ENCODE measurements at regions not wholly inside any gene's neighbourhood (a gene's known extent, or its start where the extent isn't known, plus 50 kb on each side); places are given as distances from the start of the nearest gene placed in this dataset.

- no peak for TF ChIP-seq L3MBTL2 (IDR thresholded peaks at IDR 0.05)
- TF ChIP-seq NFYB (IDR thresholded peaks at IDR 0.05; ENCODE audit: extremely low read depth, insufficient read length), result no peak
Measured at GRCh38 chr6:84417260-84417659, 189.8 kb upstream of the CEP162 start (continued).

- Histone ChIP-seq H3K27me3 (ENCODE audit: control insufficient read depth in 2 of 2, insufficient read depth in 2 of 2, low read length in 2 of 2) (0 out of 5 replicates have a peak, but pooled peaks cover 0 to 3% of the 10 kb centered on the region in 2 experiments), H4K20me1 (replicated peaks; ENCODE audit: control insufficient read depth, insufficient read depth, low read length) (no peaks in the 10 kb centered on the region), H3K27ac (ENCODE audit: extremely low read depth, low read depth, low read length) (no peak overlapping the region), H3K4me3 (no peak overlapping the region), H3K4me2 (ENCODE audit: insufficient read depth, low read length) (no peak overlapping the region), H3K9ac (ENCODE audit: insufficient read depth in 1 of 2, low read depth in 2 of 2, low read length in 2 of 2) (no peak overlapping the region), H3K36me3 (ENCODE audit: control insufficient read depth, insufficient read depth, low read length) (no peaks in the 10 kb centered on the region), H3K79me2 (ENCODE audit: control insufficient read depth, insufficient read depth, low read length) (no peaks in the 10 kb centered on the region), H3K9me1 (ENCODE audit: control insufficient read depth, insufficient read depth, low read length) (no peaks in the 10 kb centered on the region), H2AFZ (ENCODE audit: low read depth, low read length) (no peak overlapping the region), H3K9me3 (replicated peaks; ENCODE audit: control insufficient read depth, insufficient read depth, low read depth, low read length) (no peaks in the 10 kb centered on the region), H3K4me1 (replicated peaks in 1 of 2; ENCODE audit: control insufficient read depth in 2 of 2, insufficient read depth in 2 of 2, low read length in 2 of 2) (no peaks in the 10 kb centered on the region)
- ChIA-PET CTCF (ENCODE audit: low intra/inter-chr PET ratio) (no interaction called here), POLR2A (no interaction called here)
- in situ Hi-C loops (cut with MboI), result no loop called here
- intact Hi-C loops (cut with micrococcal nuclease), result loop anchor here (10.0 kb wide), 1 partner anchor 531 kb away; no protein-coding TSS in a partner anchor
- BruUV-seq (replicated peaks), result no TSS peak
- DNase-seq (ENCODE audit: extremely low read depth in 1 of 4, low spot score in 3 of 4), result no peak
- no peak for ATAC-seq
- WGBS (ENCODE audit: insufficient coverage, low coverage, missing lambda C conversion rate), result 0% methylated on average over 2 of the region's 2 CpGs
- no peak for FAIRE-seq
- TF ChIP-seq HNRNPLL (IDR thresholded peaks at IDR 0.05; ENCODE audit: low read depth, low read length, poor library complexity, severe bottlenecking), result no peak
- TF ChIP-seq XRCC4 (IDR thresholded peaks at IDR 0.05; ENCODE audit: extremely low read depth, insufficient read depth, insufficient read length), result no peak
- TF ChIP-seq BRD4 (IDR thresholded peaks at IDR 0.05), result no peak
- TF ChIP-seq TFAM (CRISPR knock-in tag; conservative IDR thresholded peaks at IDR 0.05), result no peak
- TF ChIP-seq FOSL1 (tag; conservative IDR thresholded peaks at IDR 0.05), result no peak
- TF ChIP-seq E2F3 (CRISPR knock-in tag; IDR thresholded peaks at IDR 0.05), result no peak
- no peak for TF ChIP-seq KLF16 (IDR thresholded peaks at IDR 0.05)
- TF ChIP-seq ZNF511 (CRISPR knock-in tag; IDR thresholded peaks at IDR 0.05), result no peak
- no peak for TF ChIP-seq DPF2 (IDR thresholded peaks at IDR 0.05)
- TF ChIP-seq BRF2 (IDR thresholded peaks at IDR 0.05; ENCODE audit: borderline replicate concordance, insufficient read depth, insufficient read length), result no peak
- no peak for TF ChIP-seq FOXK2 (conservative IDR thresholded peaks at IDR 0.05 in 1 of 2, IDR thresholded peaks at IDR 0.05 in 1 of 2; ENCODE audit: low read depth in 2 of 2)
- no peak for TF ChIP-seq SIN3A (IDR thresholded peaks at IDR 0.05; ENCODE audit: borderline replicate concordance in 2 of 2, control insufficient read depth in 1 of 2, low read depth in 2 of 2, low read length in 2 of 2)
- TF ChIP-seq ZNF589 (CRISPR knock-in tag; IDR thresholded peaks at IDR 0.05; ENCODE audit: low read depth), result no peak
- no peak for TF ChIP-seq FOXK1 (CRISPR knock-in tag; IDR thresholded peaks at IDR 0.05; ENCODE audit: borderline replicate concordance)
- no peak for TF ChIP-seq ZBTB34 (CRISPR knock-in tag; IDR thresholded peaks at IDR 0.05)
- TF ChIP-seq KDM4B (IDR thresholded peaks at IDR 0.05; ENCODE audit: borderline replicate concordance in 2 of 2, low read depth in 1 of 2), result no peak
- TF ChIP-seq KLF1 (tag; IDR thresholded peaks at IDR 0.05), result no peak
Measured at GRCh38 chr6:84416043-84416657, 188.7 kb upstream of the CEP162 start.

Data from K562 (cell line).